ACC112 (cell line): ENCODE measurements at regions not wholly inside any gene's neighbourhood (a gene's known extent, or its start where the extent isn't known, plus 50 kb on each side); places are given as distances from the start of the nearest gene placed in this dataset.
"Not testable (repeated sequence)": the region's sequence is repeated elsewhere in the genome, so short reads cannot be mapped to it uniquely, and the experiment has no call there.

ENCODE experiments used
- H2AFZ ChIP-seq: fragments of 200-600 bp; sonication (generic); one replicate; pipeline ENCODE4 v1.6.0; 2017; ENCODE audit warnings: antibody characterized with exemption, low read length; ENCODE audit not compliant: unreplicated experiment
- H3K27ac ChIP-seq: fragments of 200-600 bp; sonication (generic); 2 replicates; pipeline ENCODE4 v1.5.1; 2014; ENCODE audit warnings: low read depth, mild to moderate bottlenecking, antibody characterized with exemption, low read length, moderate library complexity
- H3K27me3 ChIP-seq: fragments of 200-600 bp; sonication (generic); 2 replicates; pipeline ENCODE4 v1.6.1; 2014; ENCODE audit warnings: mild to moderate bottlenecking, antibody characterized with exemption, low read length, moderate library complexity, mixed read lengths; ENCODE audit not compliant: insufficient read depth
- H3K36me3 ChIP-seq: fragments of 200-600 bp; sonication (generic); 2 replicates; pipeline ENCODE4 v1.6.1; 2016; ENCODE audit warnings: mild to moderate bottlenecking, antibody characterized with exemption, low read length, moderate library complexity, mixed read lengths; ENCODE audit not compliant: insufficient read depth
- H3K4me1 ChIP-seq: fragments of 200-600 bp; sonication (generic); one replicate; pipeline ENCODE4 v1.6.1; 2016; ENCODE audit warnings: low read length, mixed read lengths; ENCODE audit not compliant: insufficient read depth, unreplicated experiment, control insufficient read depth
- H3K4me3 ChIP-seq: fragments of 200-600 bp; sonication (generic); 2 replicates; pipeline ENCODE4 v1.5.1; 2014; ENCODE audit warnings: mild to moderate bottlenecking, low read depth, low read length
- H3K79me2 ChIP-seq: fragments of 200-600 bp; sonication (generic); one replicate; pipeline ENCODE4 v1.6.0; 2016; ENCODE audit warnings: low read length; ENCODE audit not compliant: control insufficient read depth, unreplicated experiment, insufficient read depth

- Histone ChIP-seq H3K4me1 (no peaks in the 10 kb centered on the region), H3K36me3 (no peaks in the 10 kb centered on the region)
Observed at GRCh38 chr12:127496255-127496654, 770.7 kb upstream of the TMEM132C start.

DNA sequence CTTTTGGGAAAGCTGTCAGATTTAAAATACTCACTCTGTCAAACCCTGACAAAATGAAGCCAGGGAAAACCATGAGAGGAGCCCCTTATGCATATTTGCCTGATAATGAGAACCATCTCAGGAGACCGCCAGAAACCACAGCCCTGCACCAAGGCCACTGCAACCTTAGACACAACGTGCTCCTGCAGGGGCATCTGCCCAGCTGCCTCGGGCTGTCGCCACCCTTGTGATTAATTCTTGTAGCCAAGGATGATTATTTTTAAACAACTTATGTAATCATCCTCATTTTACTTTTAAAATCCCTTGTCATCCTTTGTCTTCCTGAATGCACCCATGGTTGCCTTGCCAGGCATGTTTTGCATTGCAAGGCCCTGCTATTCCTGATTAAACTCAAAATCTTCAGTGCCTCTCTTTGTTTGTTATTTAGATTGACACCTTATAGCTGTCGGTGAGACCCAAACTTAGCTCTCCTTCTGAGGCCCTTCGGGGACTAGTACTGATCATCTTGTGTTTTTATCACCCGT lies 766.4 kb upstream of the TMEM132C start:
- Histone ChIP-seq H3K79me2 (no peaks in the 10 kb centered on the region), H3K36me3 (no peaks in the 10 kb centered on the region), H3K27ac (no peak overlapping the region), H3K27me3 (no peaks in the 10 kb centered on the region), H3K4me3 (no peak overlapping the region), H2AFZ (no peak overlapping the region), H3K4me1 (no peaks in the 10 kb centered on the region)

More at GRCh38 chr12:127496255-127496654, 770.7 kb upstream of the TMEM132C start:
- Histone ChIP-seq H3K4me3 (no peak overlapping the region), H3K27me3 (no peaks in the 10 kb centered on the region; the same call in 1 of the 2 replicates), H3K27ac (no peak overlapping the region), H3K79me2 (no peaks in the 10 kb centered on the region), H2AFZ (no peak overlapping the region)

DNA sequence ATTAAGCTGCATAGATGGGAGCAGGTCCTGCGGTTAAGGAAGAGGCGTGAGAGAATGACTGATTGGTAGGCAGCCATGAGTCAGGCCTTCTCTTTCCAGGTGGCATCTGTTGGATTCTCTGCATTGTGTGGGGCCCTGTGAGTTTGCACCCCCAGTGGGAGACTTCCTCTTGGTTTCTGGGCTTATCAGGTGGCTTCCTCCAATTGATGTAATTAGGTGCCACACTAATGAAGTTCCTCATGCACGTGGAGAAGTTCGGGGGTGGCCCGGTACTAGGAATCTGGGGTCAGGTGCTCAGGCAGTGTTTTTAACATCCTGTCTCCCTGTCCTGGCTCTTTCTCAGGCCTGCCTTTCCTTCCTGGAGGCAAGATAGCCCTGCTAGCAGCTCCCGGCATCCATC lies 765.1 kb upstream of the TMEM132C start:
- no peaks in the 10 kb centered on the region for H3K4me1 ChIP-seq
- no peak overlapping the region for H3K27ac ChIP-seq
- H3K27me3 ChIP-seq, result no peaks in the 10 kb centered on the region
- H3K4me3 ChIP-seq, result no peak overlapping the region
- no peak overlapping the region for H2AFZ ChIP-seq
- no peaks in the 10 kb centered on the region for H3K79me2 ChIP-seq
- H3K36me3 ChIP-seq, result no peaks in the 10 kb centered on the region

GRCh38 chr12:127503246-127503645 lies 763.7 kb upstream of the TMEM132C start:
- Histone ChIP-seq H3K36me3 (no peaks in the 10 kb centered on the region), H3K4me3 (no peak overlapping the region), H3K4me1 (no peaks in the 10 kb centered on the region), H3K27me3 (no peaks in the 10 kb centered on the region), H3K79me2 (no peaks in the 10 kb centered on the region), H2AFZ (no peak overlapping the region), H3K27ac (no peak overlapping the region)

DNA sequence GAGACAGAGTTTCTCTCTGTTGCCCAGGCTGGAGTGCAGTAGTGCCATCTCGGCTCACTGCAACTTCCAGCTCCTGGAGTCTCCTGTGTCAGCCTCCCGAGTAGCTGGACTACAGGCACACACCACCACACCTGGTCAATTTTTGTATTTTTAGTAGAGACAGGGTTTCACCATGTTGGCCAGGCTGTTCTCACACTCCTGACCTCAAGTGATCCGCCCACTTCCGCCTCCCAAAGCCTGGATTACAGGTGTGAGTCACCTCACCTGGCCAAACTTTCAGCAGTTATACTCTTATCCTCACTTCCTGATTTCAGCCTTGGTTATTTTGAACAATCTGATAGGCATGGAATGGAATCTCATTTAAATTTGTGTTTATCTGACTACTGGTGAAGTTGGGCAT lies 763.0 kb upstream of the TMEM132C start:
- H3K27me3 ChIP-seq, H3K4me1 ChIP-seq, H3K27ac ChIP-seq, H2AFZ ChIP-seq, H3K36me3 ChIP-seq, H3K4me3 ChIP-seq, H3K79me2 ChIP-seq: not testable (repeated sequence)

- H3K27ac ChIP-seq, result no peak overlapping the region
- H2AFZ ChIP-seq, result no peak overlapping the region
- peaks cover 4% of the 10 kb centered on the region for H3K4me1 ChIP-seq
- H3K79me2 ChIP-seq, result no peaks in the 10 kb centered on the region
- no peaks in the 10 kb centered on the region for H3K27me3 ChIP-seq
- H3K4me3 ChIP-seq, result no peak overlapping the region
- H3K36me3 ChIP-seq, result no peaks in the 10 kb centered on the region
Observed at GRCh38 chr12:127504874-127505273, 762.1 kb upstream of the TMEM132C start.

GRCh38 chr12:127507341-127507740 lies 759.6 kb upstream of the TMEM132C start:
- no peaks in the 10 kb centered on the region for H3K79me2 ChIP-seq
- no peaks in the 10 kb centered on the region for H3K36me3 ChIP-seq
- H3K4me1 ChIP-seq, result peaks cover 4% of the 10 kb centered on the region
- no peaks in the 10 kb centered on the region for H3K27me3 ChIP-seq
- H3K4me3 ChIP-seq, result no peak overlapping the region
- no peak overlapping the region for H3K27ac ChIP-seq
- H2AFZ ChIP-seq, result no peak overlapping the region

DNA sequence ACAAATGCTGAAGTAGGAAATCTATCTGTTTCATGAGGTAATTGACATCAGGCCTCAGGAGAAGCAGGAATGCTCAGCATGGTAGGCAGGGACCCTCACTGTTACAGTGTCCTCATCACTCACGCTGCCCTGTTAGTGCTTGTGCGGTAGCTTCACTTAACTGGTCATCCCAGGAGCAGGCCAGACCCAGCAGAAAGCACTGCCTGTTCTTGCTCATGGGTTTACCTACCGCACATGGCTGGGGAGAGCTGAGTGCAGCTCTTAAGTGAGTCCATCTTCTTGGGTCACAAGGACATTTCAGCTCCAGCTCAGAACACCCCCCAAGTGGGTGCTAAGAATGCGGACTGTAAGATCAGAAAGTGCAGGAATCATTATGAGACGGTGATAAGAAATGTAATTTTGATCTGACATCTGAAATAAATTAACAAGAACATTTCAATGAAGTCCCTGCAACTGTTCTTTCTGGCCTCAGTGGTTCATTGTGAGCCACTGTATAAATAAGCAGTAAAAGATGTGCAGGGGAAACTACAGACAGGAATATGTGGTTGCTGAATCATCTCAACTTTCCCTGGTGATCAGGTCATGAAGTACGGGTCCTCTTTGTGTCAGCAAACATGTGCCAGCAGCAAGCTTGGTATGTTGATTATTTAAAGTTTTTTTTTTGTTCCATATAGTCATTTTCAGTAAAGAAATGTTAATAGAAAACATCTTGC lies 757.7 kb upstream of the TMEM132C start:
- Histone ChIP-seq H3K4me1 (peaks cover 4% of the 10 kb centered on the region), H3K79me2 (no peaks in the 10 kb centered on the region), H2AFZ (no peak overlapping the region), H3K4me3 (no peak overlapping the region), H3K27ac (no peak overlapping the region), H3K36me3 (no peaks in the 10 kb centered on the region), H3K27me3 (no peaks in the 10 kb centered on the region)

- no peak overlapping the region for H3K27ac ChIP-seq
- no peak overlapping the region for H2AFZ ChIP-seq
- peaks cover 11% of the 10 kb centered on the region for H3K4me1 ChIP-seq
- H3K36me3 ChIP-seq, result no peaks in the 10 kb centered on the region
- no peaks in the 10 kb centered on the region for H3K79me2 ChIP-seq
- H3K4me3 ChIP-seq, result no peak overlapping the region
- H3K27me3 ChIP-seq, result no peaks in the 10 kb centered on the region
Observed at GRCh38 chr12:127515941-127516340, 751.0 kb upstream of the TMEM132C start.

GRCh38 chr12:127516467-127516866 lies 750.5 kb upstream of the TMEM132C start:
- no peak overlapping the region for H2AFZ ChIP-seq
- H3K79me2 ChIP-seq, result no peaks in the 10 kb centered on the region
- H3K4me3 ChIP-seq, result no peak overlapping the region
- no peaks in the 10 kb centered on the region for H3K27me3 ChIP-seq
- no peak overlapping the region for H3K27ac ChIP-seq
- H3K4me1 ChIP-seq, result peaks cover 11% of the 10 kb centered on the region
- H3K36me3 ChIP-seq, result no peaks in the 10 kb centered on the region

- H3K36me3 ChIP-seq, result no peaks in the 10 kb centered on the region
- H3K27me3 ChIP-seq, result no peaks in the 10 kb centered on the region
- H3K27ac ChIP-seq, result no peak overlapping the region
- no peak overlapping the region for H3K4me3 ChIP-seq
- peaks cover 11% of the 10 kb centered on the region for H3K4me1 ChIP-seq
- H2AFZ ChIP-seq, result no peak overlapping the region
- no peaks in the 10 kb centered on the region for H3K79me2 ChIP-seq
Observed at GRCh38 chr12:127519779-127520178, 747.2 kb upstream of the TMEM132C start.
